Suprapubic skin (tissue), 3 donors: ENCODE measurements at regions not wholly inside any gene's neighbourhood (a gene's known extent, or its start where the extent isn't known, plus 50 kb on each side); places are given as distances from the start of the nearest gene placed in this dataset.

ENCODE experiments used
- CTCF ChIP-seq, 2 donors: fragments of 200-600 bp in 1 of 2; fragments of 450-650 bp in 1 of 2; sonication (generic) in 1 of 2; IDR thresholded peaks; one replicate each; pipeline ENCODE4 v1.5.1; 2016 to 2019; ENCODE audit warnings: antibody characterized with exemption in 2 of 2, mild to moderate bottlenecking in 1 of 2, moderate library complexity in 1 of 2
- POLR2A ChIP-seq, 2 donors: fragments of 450-650 bp; IDR thresholded peaks; one replicate each; pipeline ENCODE4 v1.6.1; 2017; ENCODE audit warnings: antibody characterized with exemption in 2 of 2, mild to moderate bottlenecking in 2 of 2, moderate library complexity in 2 of 2

DNA sequence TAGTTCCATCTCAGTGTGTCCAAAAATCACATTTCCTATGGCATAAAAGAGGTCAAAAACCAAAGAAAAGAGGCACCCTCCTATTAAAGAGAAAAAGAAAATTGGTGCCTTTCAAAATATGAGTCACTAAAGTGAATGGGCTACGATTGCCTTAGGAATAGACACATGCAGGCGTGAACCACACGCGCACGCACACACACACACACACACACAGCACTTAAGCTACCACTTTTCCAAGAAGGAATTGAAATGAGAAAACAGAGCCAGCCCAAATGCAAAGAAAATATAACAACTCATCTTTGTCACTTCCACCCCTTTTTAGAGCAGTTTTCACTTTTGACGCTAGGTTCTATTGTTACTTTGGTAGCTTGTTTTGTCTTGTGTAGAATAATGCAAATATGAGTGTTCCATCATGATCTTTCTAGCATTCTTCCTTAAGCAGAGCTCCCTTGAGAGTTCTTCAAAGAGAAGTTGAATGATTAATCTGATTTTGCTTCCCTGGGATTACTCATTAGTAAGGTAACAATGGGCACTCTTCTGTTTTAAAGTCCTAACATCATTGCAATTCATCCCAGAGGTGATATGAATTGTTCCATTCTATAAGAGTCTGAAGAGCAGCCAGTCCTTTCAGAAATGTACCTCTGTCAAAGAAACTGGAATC lies 239.2 kb upstream of the GNPDA2 start:
- TF ChIP-seq POLR2A (IDR thresholded peaks at IDR 0.05) (no peak), CTCF (IDR thresholded peaks at IDR 0.05) (no peak)
